ENCODE measurements at regions not wholly inside any gene's neighbourhood (a gene's known extent, or its start where the extent isn't known, plus 50 kb on each side); places are given as distances from the start of the nearest gene placed in this dataset.

DNA sequence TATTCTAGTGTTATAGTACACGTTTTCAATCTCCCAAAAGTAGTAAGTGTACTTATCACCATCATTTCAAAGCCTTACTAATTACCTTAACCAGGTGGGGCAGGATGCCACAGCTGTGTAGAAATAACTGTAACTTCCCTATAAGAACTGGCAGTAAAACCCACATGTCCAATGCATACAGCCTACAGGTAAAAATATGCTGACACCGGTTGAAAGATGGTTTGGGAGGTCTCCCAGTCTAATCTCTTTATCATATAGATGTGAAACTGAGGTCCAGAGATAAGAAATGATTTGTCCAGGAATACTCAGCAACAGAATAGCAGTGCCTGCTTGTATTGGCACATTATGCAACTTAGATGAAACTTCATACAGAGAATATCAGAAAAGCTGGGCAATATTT, 322.9 kb downstream of the BCL11A start:
- no peak overlapping the region for H3K27ac ChIP-seq (replicated peaks)
- no peaks in the 10 kb centered on the region for H3K27me3 ChIP-seq (ENCODE audit: insufficient read depth, poor library complexity, severe bottlenecking)
- TF ChIP-seq GABPA (IDR thresholded peaks at IDR 0.05; ENCODE audit: low read depth) (no peak), SPI1 (IDR thresholded peaks at IDR 0.05; ENCODE audit: borderline replicate concordance, low read depth) (no peak), POLR2AphosphoS5 (IDR thresholded peaks at IDR 0.05; ENCODE audit: low read depth) (no peak)
- TF ChIP-seq, protein P1, sequence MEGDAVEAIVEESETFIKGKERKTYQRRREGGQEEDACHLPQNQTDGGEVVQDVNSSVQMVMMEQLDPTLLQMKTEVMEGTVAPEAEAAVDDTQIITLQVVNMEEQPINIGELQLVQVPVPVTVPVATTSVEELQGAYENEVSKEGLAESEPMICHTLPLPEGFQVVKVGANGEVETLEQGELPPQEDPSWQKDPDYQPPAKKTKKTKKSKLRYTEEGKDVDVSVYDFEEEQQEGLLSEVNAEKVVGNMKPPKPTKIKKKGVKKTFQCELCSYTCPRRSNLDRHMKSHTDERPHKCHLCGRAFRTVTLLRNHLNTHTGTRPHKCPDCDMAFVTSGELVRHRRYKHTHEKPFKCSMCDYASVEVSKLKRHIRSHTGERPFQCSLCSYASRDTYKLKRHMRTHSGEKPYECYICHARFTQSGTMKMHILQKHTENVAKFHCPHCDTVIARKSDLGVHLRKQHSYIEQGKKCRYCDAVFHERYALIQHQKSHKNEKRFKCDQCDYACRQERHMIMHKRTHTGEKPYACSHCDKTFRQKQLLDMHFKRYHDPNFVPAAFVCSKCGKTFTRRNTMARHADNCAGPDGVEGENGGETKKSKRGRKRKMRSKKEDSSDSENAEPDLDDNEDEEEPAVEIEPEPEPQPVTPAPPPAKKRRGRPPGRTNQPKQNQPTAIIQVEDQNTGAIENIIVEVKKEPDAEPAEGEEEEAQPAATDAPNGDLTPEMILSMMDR (IDR thresholded peaks at IDR 0.05; ENCODE audit: insufficient read depth, low read length), result no peak
- TF ChIP-seq, protein P2, sequence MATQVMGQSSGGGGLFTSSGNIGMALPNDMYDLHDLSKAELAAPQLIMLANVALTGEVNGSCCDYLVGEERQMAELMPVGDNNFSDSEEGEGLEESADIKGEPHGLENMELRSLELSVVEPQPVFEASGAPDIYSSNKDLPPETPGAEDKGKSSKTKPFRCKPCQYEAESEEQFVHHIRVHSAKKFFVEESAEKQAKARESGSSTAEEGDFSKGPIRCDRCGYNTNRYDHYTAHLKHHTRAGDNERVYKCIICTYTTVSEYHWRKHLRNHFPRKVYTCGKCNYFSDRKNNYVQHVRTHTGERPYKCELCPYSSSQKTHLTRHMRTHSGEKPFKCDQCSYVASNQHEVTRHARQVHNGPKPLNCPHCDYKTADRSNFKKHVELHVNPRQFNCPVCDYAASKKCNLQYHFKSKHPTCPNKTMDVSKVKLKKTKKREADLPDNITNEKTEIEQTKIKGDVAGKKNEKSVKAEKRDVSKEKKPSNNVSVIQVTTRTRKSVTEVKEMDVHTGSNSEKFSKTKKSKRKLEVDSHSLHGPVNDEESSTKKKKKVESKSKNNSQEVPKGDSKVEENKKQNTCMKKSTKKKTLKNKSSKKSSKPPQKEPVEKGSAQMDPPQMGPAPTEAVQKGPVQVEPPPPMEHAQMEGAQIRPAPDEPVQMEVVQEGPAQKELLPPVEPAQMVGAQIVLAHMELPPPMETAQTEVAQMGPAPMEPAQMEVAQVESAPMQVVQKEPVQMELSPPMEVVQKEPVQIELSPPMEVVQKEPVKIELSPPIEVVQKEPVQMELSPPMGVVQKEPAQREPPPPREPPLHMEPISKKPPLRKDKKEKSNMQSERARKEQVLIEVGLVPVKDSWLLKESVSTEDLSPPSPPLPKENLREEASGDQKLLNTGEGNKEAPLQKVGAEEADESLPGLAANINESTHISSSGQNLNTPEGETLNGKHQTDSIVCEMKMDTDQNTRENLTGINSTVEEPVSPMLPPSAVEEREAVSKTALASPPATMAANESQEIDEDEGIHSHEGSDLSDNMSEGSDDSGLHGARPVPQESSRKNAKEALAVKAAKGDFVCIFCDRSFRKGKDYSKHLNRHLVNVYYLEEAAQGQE (IDR thresholded peaks at IDR 0.05; ENCODE audit: insufficient replicate concordance, low read depth), result no peak
- no peak for DNase-seq (ENCODE audit: low read depth in 1 of 2, low spot score in 1 of 2)
- no peak overlapping the region for H3K4me3 ChIP-seq (replicated peaks; ENCODE audit: insufficient read depth, low read length)

DNA sequence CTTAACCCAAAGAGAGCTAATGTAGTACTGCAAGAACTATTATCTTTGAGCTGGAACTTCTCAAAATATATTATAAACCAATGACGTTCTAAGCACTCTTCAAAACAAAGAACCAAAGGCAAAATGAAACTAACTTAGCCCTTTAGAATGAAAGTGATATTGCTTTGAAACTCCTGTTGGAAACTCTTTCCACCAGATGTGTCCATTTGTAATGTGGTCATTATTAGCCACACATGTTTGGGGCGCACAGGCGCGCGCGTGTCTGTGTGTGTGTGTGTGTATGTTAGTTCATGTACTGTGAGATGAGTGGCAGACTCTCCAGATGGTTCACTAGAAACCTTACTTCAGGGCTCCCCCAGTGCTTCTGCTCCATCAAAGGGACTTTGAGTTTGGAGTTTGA, 323.4 kb downstream of the BCL11A start:
- Histone ChIP-seq H3K27me3 (ENCODE audit: insufficient read depth, poor library complexity, severe bottlenecking) (no peaks in the 10 kb centered on the region), H3K27ac (replicated peaks) (no peak overlapping the region), H3K4me3 (replicated peaks; ENCODE audit: insufficient read depth, low read length) (no peak overlapping the region)
- TF ChIP-seq GABPA (IDR thresholded peaks at IDR 0.05; ENCODE audit: low read depth), result no peak
- TF ChIP-seq, protein P1 (IDR thresholded peaks at IDR 0.05; ENCODE audit: insufficient read depth, low read length), result no peak
- no peak for TF ChIP-seq POLR2AphosphoS5 (IDR thresholded peaks at IDR 0.05; ENCODE audit: low read depth)
- TF ChIP-seq SPI1 (IDR thresholded peaks at IDR 0.05; ENCODE audit: borderline replicate concordance, low read depth), result no peak
- TF ChIP-seq, protein P2 (IDR thresholded peaks at IDR 0.05; ENCODE audit: insufficient replicate concordance, low read depth), result no peak
- no peak for DNase-seq (ENCODE audit: low read depth in 1 of 2, low spot score in 1 of 2)

DNA sequence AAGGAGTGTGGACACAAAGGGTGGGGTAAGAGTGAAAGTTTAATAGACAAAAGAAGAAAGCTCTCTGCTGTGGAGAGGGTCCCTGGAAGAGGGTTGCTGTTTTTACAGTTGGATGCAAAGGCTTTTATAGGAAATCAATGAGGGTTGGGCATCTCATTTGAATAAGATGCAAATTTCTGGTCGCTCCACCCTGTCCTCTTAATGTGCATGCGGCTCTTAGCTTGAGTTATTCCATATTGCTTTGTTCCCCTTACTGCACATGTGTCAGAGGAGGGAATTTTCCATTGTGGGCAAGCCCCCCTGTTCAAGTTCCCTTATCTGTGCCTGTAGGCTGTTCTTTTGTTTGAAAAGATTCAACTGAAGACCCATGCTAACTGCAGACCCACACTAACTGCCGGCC, 326.5 kb downstream of the BCL11A start:
- no peaks in the 10 kb centered on the region for H3K27me3 ChIP-seq (ENCODE audit: insufficient read depth, poor library complexity, severe bottlenecking)
- DNase-seq (ENCODE audit: low read depth in 1 of 2, low spot score in 1 of 2), result no peak

More for the DNA sequence above, 326.5 kb downstream of the BCL11A start:
- no peak for TF ChIP-seq SPI1 (IDR thresholded peaks at IDR 0.05; ENCODE audit: borderline replicate concordance, low read depth)
- TF ChIP-seq, protein P2 (IDR thresholded peaks at IDR 0.05; ENCODE audit: insufficient replicate concordance, low read depth), result no peak
- no peak for TF ChIP-seq GABPA (IDR thresholded peaks at IDR 0.05; ENCODE audit: low read depth)
- no peak overlapping the region for H3K27ac ChIP-seq (replicated peaks)
- no peak overlapping the region for H3K4me3 ChIP-seq (replicated peaks; ENCODE audit: insufficient read depth, low read length)

Measured in HL-60 (cell line).